Tibial nerve (tissue), 3 donors: ENCODE measurements at regions not wholly inside any gene's neighbourhood (a gene's known extent, or its start where the extent isn't known, plus 50 kb on each side); places are given as distances from the start of the nearest gene placed in this dataset.

Experiments used
- CTCF ChIP-seq, 5 experiments: fragments of 200-600 bp in 3 of 5; fragments of 450-650 bp in 2 of 5; sonication (generic) in 3 of 5; IDR thresholded peaks; one replicate each; pipeline ENCODE4 v1.5.1; 2016 to 2019; ENCODE audit warnings: antibody characterized with exemption in 5 of 5, mild to moderate bottlenecking in 3 of 5, moderate library complexity in 2 of 5
- POLR2A ChIP-seq, 2 donors: fragments of 450-650 bp; IDR thresholded peaks; one replicate each; pipeline ENCODE4 v1.6.1; 2017; ENCODE audit warnings: antibody characterized with exemption in 2 of 2, mild to moderate bottlenecking in 2 of 2, moderate library complexity in 2 of 2

- no peak for TF ChIP-seq CTCF (IDR thresholded peaks at IDR 0.05)
- no peak for TF ChIP-seq POLR2A (IDR thresholded peaks at IDR 0.05)
These were observed 123.9 kb upstream of the HAPLN1 start for GRCh38 chr5:83844449-83845068.
